ENCODE measurements at regions not wholly inside any gene's neighbourhood (a gene's known extent, or its start where the extent isn't known, plus 50 kb on each side); places are given as distances from the start of the nearest gene placed in this dataset.

DNA sequence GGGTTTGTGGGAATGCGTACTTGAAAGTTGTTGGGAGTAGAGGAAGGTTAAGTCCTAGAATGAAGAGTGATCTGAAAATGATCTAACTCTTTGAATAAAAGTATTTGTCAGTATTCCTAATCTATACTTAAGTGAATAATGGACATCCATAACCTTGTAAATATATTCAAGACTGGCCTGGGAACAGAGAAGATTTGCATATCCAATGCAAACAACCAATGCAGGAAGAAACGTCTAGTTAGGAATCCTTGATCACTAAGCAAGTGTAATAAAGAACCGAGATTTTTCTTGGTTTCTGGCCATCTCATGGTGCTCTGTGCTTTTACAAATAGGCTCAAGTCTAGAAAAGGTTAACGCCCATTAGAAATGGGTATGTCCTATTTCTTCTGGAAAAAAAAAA is 157.1 kb downstream of the RAB11FIP2 start (continued):
- TF ChIP-seq, protein P1, sequence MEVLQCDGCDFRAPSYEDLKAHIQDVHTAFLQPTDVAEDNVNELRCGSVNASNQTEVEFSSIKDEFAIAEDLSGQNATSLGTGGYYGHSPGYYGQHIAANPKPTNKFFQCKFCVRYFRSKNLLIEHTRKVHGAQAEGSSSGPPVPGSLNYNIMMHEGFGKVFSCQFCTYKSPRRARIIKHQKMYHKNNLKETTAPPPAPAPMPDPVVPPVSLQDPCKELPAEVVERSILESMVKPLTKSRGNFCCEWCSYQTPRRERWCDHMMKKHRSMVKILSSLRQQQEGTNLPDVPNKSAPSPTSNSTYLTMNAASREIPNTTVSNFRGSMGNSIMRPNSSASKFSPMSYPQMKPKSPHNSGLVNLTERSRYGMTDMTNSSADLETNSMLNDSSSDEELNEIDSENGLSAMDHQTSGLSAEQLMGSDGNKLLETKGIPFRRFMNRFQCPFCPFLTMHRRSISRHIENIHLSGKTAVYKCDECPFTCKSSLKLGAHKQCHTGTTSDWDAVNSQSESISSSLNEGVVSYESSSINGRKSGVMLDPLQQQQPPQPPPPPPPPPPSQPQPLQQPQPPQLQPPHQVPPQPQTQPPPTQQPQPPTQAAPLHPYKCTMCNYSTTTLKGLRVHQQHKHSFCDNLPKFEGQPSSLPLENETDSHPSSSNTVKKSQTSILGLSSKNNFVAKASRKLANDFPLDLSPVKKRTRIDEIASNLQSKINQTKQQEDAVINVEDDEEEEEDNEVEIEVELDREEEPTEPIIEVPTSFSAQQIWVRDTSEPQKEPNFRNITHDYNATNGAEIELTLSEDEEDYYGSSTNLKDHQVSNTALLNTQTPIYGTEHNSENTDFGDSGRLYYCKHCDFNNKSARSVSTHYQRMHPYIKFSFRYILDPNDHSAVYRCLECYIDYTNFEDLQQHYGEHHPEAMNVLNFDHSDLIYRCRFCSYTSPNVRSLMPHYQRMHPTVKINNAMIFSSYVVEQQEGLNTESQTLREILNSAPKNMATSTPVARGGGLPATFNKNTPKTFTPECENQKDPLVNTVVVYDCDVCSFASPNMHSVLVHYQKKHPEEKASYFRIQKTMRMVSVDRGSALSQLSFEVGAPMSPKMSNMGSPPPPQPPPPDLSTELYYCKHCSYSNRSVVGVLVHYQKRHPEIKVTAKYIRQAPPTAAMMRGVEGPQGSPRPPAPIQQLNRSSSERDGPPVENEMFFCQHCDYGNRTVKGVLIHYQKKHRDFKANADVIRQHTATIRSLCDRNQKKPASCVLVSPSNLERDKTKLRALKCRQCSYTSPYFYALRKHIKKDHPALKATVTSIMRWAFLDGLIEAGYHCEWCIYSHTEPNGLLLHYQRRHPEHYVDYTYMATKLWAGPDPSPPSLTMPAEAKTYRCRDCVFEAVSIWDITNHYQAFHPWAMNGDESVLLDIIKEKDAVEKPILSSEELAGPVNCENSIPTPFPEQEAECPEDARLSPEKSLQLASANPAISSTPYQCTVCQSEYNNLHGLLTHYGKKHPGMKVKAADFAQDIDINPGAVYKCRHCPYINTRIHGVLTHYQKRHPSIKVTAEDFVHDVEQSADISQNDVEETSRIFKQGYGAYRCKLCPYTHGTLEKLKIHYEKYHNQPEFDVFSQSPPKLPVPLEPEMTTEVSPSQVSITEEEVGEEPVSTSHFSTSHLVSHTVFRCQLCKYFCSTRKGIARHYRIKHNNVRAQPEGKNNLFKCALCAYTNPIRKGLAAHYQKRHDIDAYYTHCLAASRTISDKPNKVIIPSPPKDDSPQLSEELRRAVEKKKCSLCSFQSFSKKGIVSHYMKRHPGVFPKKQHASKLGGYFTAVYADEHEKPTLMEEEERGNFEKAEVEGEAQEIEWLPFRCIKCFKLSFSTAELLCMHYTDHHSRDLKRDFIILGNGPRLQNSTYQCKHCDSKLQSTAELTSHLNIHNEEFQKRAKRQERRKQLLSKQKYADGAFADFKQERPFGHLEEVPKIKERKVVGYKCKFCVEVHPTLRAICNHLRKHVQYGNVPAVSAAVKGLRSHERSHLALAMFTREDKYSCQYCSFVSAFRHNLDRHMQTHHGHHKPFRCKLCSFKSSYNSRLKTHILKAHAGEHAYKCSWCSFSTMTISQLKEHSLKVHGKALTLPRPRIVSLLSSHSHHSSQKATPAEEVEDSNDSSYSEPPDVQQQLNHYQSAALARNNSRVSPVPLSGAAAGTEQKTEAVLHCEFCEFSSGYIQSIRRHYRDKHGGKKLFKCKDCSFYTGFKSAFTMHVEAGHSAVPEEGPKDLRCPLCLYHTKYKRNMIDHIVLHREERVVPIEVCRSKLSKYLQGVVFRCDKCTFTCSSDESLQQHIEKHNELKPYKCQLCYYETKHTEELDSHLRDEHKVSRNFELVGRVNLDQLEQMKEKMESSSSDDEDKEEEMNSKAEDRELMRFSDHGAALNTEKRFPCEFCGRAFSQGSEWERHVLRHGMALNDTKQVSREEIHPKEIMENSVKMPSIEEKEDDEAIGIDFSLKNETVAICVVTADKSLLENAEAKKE (CRISPR knock-in tag; IDR thresholded peaks at IDR 0.05), result no peak
- TF ChIP-seq CREB1 (CRISPR knock-in tag; IDR thresholded peaks at IDR 0.05; ENCODE audit: low read depth) (no peak), POLR2AphosphoS5 (IDR thresholded peaks at IDR 0.05; ENCODE audit: low read depth) (no peak), ZNF331 (CRISPR knock-in tag; IDR thresholded peaks at IDR 0.05; ENCODE audit: low read depth) (no peak)

DNA sequence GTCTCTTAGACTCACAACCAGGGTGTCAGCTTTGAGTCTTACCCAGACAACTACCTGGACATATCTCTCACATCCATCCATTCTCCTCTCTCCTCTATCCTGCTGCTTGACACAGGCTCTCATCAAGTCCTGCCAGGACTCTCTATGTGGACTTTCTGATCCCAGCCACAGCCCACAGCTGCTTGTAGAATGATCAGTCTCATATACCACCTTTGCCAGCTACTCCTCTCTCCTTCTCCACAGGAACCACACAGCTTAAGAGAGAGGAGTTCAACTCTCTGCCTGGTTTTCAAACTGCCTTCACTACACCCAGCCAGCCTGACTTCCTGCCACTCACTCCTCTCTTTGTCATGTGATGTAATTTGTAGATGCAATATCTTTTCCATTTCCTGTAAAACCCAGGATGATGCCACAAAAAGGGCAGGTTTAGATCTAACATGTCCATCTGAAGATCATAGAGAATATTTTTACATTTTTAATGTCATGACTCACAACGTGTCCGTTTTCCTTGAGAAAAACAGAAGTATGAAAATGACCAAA is 154.0 kb downstream of the RAB11FIP2 start:
- Mint-ChIP-seq H3K36me3 (ENCODE audit: low read depth) (no peaks in the 10 kb centered on the region; the same call in 2 of the 3 replicates), H3K4me3 (no peak overlapping the region), H3K9me3 (no peaks in the 10 kb centered on the region), H3K4me1 (peaks cover 19% of the 10 kb centered on the region), H3K27me3 (ENCODE audit: insufficient read depth, low read depth, poor library complexity) (no peaks in the 10 kb centered on the region), H3K27ac (no peak overlapping the region)
- Histone ChIP-seq H3F3A (replicated peaks; ENCODE audit: low read depth) (no peaks in the 10 kb centered on the region), H3K4me1 (ENCODE audit: insufficient read depth) (peaks cover 18% of the 10 kb centered on the region), H2AFZ (0 out of 2 replicates have a peak overlapping the region, but pooled peaks have one; percentile 28), H3K9me2 (ENCODE audit: insufficient read depth) (peaks cover 8% of the 10 kb centered on the region), H3K4me2 (no peak overlapping the region), H4K20me1 (replicated peaks; ENCODE audit: insufficient read depth) (no peaks in the 10 kb centered on the region), H3K36me3 (ENCODE audit: insufficient read depth) (no peaks in the 10 kb centered on the region; the same call in 1 of the 2 replicates), H3K4me3 (no peak overlapping the region), H3K27ac (ENCODE audit: low read depth) (no peak overlapping the region), H3K27me3 (ENCODE audit: insufficient read depth) (no peaks in the 10 kb centered on the region), H3K79me2 (replicated peaks; ENCODE audit: insufficient read depth) (no peaks in the 10 kb centered on the region)
- no peak for TF ChIP-seq CREB1 (CRISPR knock-in tag; IDR thresholded peaks at IDR 0.05; ENCODE audit: low read depth)
- TF ChIP-seq, protein P1 (CRISPR knock-in tag; IDR thresholded peaks at IDR 0.05), result no peak
- TF ChIP-seq, protein P2, sequence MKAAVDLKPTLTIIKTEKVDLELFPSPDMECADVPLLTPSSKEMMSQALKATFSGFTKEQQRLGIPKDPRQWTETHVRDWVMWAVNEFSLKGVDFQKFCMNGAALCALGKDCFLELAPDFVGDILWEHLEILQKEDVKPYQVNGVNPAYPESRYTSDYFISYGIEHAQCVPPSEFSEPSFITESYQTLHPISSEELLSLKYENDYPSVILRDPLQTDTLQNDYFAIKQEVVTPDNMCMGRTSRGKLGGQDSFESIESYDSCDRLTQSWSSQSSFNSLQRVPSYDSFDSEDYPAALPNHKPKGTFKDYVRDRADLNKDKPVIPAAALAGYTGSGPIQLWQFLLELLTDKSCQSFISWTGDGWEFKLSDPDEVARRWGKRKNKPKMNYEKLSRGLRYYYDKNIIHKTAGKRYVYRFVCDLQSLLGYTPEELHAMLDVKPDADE (IDR thresholded peaks at IDR 0.05), result no peak
- no peak for TF ChIP-seq EZH2 (IDR thresholded peaks at IDR 0.05; ENCODE audit: low read depth, unreplicated experiment)
- no peak for TF ChIP-seq ZNF114 (CRISPR knock-in tag; IDR thresholded peaks at IDR 0.05)
- no peak for ATAC-seq
- no peak for DNase-seq (ENCODE audit: low spot score)

Measured in GM23338 (cell line).